Esophagus (tissue), 2 donors: ENCODE measurements at regions not wholly inside any gene's neighbourhood (a gene's known extent, or its start where the extent isn't known, plus 50 kb on each side); places are given as distances from the start of the nearest gene placed in this dataset.

Source experiments
- H3K27ac ChIP-seq, 2 donors: one replicate each; pipeline ENCODE4 v1.5.1; 2013; ENCODE audit warnings: low read depth in 2 of 2, mild to moderate bottlenecking in 2 of 2, inconsistent platforms in 1 of 2, low read length in 1 of 2, moderate library complexity in 1 of 2
- H3K27me3 ChIP-seq, 2 donors: one replicate each; pipeline ENCODE4 v1.6.1; 2013; ENCODE audit warnings: low read length in 2 of 2, control low read depth in 1 of 2, mild to moderate bottlenecking in 1 of 2; ENCODE audit not compliant: insufficient read depth in 2 of 2, control insufficient read depth in 1 of 2
- H3K36me3 ChIP-seq, 2 donors: one replicate each; pipeline ENCODE4 v1.6.1; 2013; ENCODE audit warnings: low read length in 1 of 2; ENCODE audit not compliant: control insufficient read depth in 2 of 2, insufficient read depth in 2 of 2
- H3K4me1 ChIP-seq, 2 donors: one replicate each; pipeline ENCODE4 v1.6.1; 2013; ENCODE audit warnings: low read length in 1 of 2; ENCODE audit not compliant: control insufficient read depth in 2 of 2, insufficient read depth in 2 of 2
- H3K4me3 ChIP-seq, 2 donors: one replicate each; pipeline ENCODE4 v1.5.1; 2013; ENCODE audit warnings: low read length in 2 of 2, mild to moderate bottlenecking in 2 of 2, low read depth in 1 of 2, moderate library complexity in 1 of 2
- H3K9me3 ChIP-seq, 2 donors: one replicate each; pipeline ENCODE4 v1.6.1; 2013; ENCODE audit warnings: mild to moderate bottlenecking in 2 of 2, low read depth in 1 of 2, low read length in 1 of 2, moderate library complexity in 1 of 2; ENCODE audit not compliant: control insufficient read depth in 2 of 2, insufficient read depth in 1 of 2
- WGBS, 2 donors: extraction: QIAGEN DNeasy Blood & Tissue Kit; methylation state at CpG; one replicate each; pipeline ENCODE4 v1.1.7; 2013; 5-methylcytosine and 5-hydroxymethylcytosine counted together
- donor health status: healthy with polysubstance abuse.
- donor health status: Bipolar disorder and iron deficiency.

DNA sequence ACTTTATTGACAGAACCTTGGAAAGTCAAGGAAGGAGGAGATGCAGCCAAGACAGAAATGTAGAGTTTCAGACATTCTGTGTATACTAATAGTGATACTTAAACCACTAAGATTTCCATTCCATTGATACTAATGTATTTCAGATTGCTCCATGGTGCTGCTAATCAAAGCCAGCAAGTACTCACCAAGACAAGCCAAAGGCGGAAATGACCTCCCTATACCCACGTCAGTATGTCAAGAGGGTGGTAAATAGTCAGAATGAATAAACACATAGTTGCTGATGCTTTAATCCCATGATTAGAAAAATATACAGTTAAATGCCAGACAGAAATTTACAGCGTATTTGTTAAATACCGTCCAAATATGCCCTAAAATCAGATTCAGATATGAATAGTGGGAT is 417.8 kb upstream of the INTU start:
- Histone ChIP-seq H3K27me3 (no peaks in the 10 kb centered on the region), H3K36me3 (no peaks in the 10 kb centered on the region), H3K27ac (no peak overlapping the region), H3K4me3 (no peak overlapping the region), H3K4me1 (no peaks in the 10 kb centered on the region), H3K9me3 (no peaks in the 10 kb centered on the region)
- 66 to 73% methylated on average over 4 of the region's 4 CpGs for WGBS, 2 donors

DNA sequence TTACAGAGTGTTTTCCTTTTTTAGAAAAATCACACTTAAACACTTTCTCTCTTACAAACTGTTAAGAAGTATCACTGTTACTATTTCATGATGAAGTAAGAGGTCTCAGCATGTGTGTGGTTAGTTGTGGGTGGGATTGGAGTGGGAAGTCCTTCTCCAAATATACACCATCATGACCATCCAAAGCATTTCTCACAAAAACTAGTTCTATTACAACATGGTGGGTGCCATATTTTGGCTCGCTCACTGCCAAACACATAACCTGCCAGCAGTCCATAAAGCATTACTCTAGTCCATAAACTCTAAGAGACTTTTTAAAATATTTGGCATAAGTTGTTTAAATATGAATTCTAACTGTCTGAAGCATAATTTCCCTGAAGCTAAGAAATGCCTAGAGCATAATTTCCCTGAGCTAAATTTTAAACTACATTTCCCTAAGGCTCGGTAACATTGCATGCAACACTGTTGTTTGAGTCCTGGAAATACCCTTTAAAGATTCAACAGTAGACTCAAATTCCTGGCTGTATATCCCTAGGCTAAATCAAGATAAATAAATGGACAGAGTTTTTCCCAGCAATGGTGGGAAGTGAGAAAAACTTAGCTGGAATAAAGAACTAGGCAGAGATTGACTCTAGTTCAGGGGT is 415.0 kb upstream of the INTU start:
- no peaks in the 10 kb centered on the region for H3K4me1 ChIP-seq
- WGBS, 2 donors, result 63 to 71% methylated on average over 2 of the region's 2 CpGs
- no peaks in the 10 kb centered on the region for H3K36me3 ChIP-seq
- no peak overlapping the region for H3K4me3 ChIP-seq
- H3K27me3 ChIP-seq, result no peaks in the 10 kb centered on the region
- no peaks in the 10 kb centered on the region for H3K9me3 ChIP-seq
- H3K27ac ChIP-seq, result no peak overlapping the region

DNA sequence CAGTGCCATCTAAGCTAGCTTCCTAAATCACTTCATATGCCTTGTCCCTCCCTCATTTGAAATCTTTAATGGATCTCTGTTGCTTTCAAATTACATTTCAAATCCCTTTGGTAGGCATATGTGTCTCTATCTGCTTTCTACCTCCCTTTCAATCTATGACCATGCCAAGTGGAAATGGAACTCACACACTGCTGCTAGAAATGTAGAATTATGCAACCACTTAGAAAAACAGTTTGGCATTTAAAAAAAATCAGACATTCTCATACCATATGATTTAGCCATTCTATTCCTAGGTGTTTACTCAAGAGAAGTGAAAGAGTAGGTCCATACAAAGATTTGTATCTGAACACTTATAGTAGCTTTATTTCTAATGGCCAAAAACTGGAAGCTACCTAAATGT is 413.5 kb upstream of the INTU start:
- Histone ChIP-seq H3K4me3 (no peak overlapping the region), H3K36me3 (no peaks in the 10 kb centered on the region), H3K27me3 (no peaks in the 10 kb centered on the region), H3K4me1 (no peaks in the 10 kb centered on the region), H3K9me3 (no peaks in the 10 kb centered on the region), H3K27ac (no peak overlapping the region)

DNA sequence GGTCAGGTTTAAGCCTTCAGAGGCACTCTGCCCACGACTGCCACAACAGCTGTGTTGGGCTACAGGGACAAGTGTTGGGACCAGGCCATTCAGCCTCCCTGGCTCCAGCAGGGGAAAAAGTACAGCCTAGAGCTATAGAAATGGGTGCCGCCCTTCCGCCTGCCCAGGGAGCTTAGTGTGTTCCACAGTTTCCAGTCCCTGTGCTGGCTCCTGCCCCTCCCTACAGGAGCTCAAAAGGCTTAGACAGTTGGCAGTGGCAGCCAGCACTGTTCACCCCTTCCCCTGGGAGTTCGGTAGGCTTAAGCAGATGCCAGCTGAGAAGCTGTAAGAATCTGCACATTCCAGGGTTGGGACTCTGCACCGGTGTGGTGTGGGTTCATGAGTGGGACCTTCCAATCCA is 408.2 kb upstream of the INTU start:
- no peaks in the 10 kb centered on the region for H3K36me3 ChIP-seq
- H3K27me3 ChIP-seq, result no peaks in the 10 kb centered on the region
- 81 to 85% methylated on average over 5 of the region's 5 CpGs for WGBS, 2 donors
- peaks cover 0 to 3% of the 10 kb centered on the region in 2 donors for H3K9me3 ChIP-seq
- no peaks in the 10 kb centered on the region for H3K4me1 ChIP-seq
- H3K4me3 ChIP-seq, result no peak overlapping the region
- no peak overlapping the region for H3K27ac ChIP-seq

DNA sequence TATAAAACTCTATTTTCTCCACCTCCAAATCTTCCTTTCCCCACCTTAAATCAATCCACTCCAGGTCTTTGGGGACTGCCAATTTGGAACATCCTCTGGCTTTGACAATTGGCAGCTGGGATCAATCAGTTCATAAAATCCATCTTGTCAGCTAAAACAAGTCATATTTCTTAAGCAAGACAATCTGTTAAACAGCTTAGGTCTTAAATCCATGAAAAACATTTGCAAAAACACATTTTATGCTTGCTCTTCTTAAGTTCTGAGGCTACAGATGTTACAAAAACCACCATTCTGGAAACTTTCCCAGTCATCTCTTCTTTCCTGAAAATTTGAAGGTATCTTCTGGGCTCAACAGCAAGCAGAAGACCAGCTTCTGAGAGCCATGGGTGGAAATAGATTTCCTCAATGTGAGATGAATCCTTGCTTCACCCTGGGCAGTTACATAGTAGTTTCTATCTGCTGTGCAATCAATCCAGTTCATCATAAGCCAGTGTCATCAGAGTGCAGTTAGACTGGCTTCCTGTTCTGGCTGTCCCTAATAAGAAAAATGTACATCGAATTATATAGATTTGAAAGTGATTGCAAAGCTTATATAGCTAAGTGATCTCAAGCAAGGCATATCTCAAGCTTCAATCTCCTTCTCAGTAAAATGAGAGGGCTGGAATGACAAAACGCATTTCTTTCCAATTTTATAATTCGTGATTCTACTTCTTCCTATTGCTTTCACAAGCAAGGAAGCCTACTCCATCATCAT is 402.7 kb upstream of the INTU start:
- Histone ChIP-seq H3K4me3 (no peak overlapping the region), H3K4me1 (no peaks in the 10 kb centered on the region), H3K36me3 (no peaks in the 10 kb centered on the region), H3K27ac (no peak overlapping the region), H3K9me3 (no peaks in the 10 kb centered on the region), H3K27me3 (no peaks in the 10 kb centered on the region)
- WGBS, 2 donors, result 72 to 75% methylated on average over 3 of the region's 3 CpGs

DNA sequence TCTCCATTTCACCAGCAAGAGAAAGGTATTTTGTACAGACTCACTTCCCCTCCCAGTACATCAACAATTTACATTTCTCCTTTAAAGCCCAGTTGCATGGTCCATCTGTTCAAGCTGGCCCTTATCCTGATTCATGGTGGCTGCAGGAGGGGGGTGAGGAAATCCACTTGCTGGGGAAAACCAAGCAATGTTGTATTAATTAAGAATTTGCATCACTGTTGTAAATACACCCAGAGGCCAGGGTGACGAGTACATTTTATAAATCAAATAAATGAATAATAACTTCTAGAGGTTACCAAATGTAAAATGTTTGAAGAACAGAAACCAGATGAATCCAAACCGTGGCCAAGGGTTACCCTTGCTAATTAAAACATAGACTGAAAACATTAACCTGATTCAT is 395.9 kb upstream of the INTU start:
- H3K4me3 ChIP-seq, result no peak overlapping the region
- no peaks in the 10 kb centered on the region for H3K9me3 ChIP-seq
- WGBS, 2 donors, result 43 to 63% methylated on average over 2 of the region's 2 CpGs
- no peaks in the 10 kb centered on the region for H3K27me3 ChIP-seq
- no peak overlapping the region for H3K27ac ChIP-seq
- H3K36me3 ChIP-seq, result no peaks in the 10 kb centered on the region
- no peaks in the 10 kb centered on the region for H3K4me1 ChIP-seq

DNA sequence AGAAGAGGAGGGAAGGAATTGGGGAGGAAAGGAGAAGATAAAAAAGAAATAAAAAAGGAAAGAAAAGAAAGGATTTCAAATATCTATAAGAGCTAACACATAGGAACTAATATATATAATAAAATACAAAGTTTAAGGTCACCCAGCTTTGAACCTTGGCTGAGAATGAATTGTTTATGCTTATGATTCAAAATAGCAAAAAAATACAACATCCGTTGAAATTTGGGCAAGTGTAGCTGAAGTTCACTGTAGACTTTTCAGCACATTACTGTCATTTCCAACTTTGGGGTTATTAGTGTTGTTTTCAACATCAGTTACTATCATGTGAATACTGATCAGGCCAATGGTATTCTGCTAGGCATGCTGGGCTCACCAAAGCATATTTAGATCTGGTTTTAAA is 395.2 kb upstream of the INTU start:
- Histone ChIP-seq H3K4me3 (no peak overlapping the region), H3K36me3 (no peaks in the 10 kb centered on the region), H3K27ac (no peak overlapping the region), H3K4me1 (no peaks in the 10 kb centered on the region), H3K27me3 (no peaks in the 10 kb centered on the region), H3K9me3 (no peaks in the 10 kb centered on the region)
- WGBS, 2 donors, result 78 to 79% methylated on average over 1 of the region's 1 CpG

DNA sequence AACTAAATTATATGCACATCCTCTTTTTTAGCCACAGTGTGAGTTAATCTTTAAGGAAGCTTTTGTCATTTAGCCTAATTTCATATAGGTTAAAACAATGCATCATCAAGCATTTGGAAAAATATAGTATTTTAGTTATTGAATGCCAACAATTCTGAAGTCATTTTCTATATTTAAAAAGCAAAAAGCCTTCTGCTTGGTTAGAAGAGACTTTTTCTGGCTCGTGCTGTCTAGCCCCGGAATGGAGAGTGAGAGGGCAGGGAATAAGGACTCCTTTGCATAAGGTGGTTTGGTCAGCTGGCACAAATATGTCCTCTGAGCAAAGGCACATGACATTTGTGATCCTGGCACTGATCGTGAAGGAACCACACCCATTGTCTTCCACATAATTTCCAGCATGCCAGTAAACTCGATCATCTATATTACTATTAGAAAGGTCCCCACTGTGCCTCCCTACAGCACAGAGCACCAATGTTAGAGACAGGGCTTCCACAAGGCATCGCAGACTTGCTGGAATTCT is 393.7 kb upstream of the INTU start:
- 59 to 63% methylated on average over 5 of the region's 5 CpGs for WGBS, 2 donors
- H3K27ac ChIP-seq, result no peak overlapping the region
- H3K4me1 ChIP-seq, result no peaks in the 10 kb centered on the region

DNA sequence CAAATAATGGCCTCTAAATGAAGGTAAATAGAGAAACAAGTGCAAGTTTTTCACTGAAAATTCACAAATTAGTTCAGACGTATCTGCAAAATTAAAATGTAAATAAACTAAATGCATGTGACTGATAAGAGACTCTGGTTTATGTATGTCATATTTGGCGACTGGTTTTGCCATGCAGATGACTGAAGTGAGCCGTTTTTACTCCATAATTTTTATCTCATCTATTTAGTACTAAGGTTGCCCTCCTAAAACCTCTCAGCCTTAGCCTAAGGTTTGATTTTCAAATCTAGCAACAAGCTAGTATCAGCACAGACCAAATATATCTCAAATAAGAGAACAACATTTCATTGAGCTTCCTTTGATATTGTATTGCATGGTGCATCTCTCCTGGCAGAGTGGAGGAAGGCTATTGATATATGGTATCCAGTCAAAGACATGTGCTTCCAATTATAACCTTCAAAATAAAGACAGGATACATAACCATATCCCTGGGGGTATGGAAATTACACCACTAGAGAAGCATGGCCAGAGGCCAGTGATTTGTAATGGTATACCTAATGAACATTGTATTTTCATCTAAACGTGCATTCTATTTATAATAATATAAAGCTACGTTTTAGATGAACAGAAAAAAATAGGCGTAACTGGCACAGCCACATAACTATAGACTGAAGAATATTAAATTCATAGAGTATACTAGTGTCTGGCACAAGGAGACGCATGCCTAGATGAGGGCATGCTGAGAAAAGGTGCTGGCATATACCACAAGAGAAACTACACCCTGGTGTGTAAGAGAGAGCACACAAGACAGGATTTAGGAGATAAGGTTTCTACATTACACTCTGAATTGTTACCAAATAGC is 392.6 kb upstream of the INTU start:
- Histone ChIP-seq H3K36me3 (no peaks in the 10 kb centered on the region), H3K4me3 (no peak overlapping the region), H3K9me3 (no peaks in the 10 kb centered on the region), H3K27ac (no peak overlapping the region), H3K4me1 (no peaks in the 10 kb centered on the region), H3K27me3 (no peaks in the 10 kb centered on the region)
- 77 to 79% methylated on average over 7 of the region's 7 CpGs for WGBS, 2 donors

More for the DNA sequence above, 393.7 kb upstream of the INTU start:
- Histone ChIP-seq H3K27me3 (no peaks in the 10 kb centered on the region), H3K9me3 (no peaks in the 10 kb centered on the region), H3K4me3 (no peak overlapping the region), H3K36me3 (no peaks in the 10 kb centered on the region)
